GM23248 (cell line): ENCODE measurements at regions not wholly inside any gene's neighbourhood (a gene's known extent, or its start where the extent isn't known, plus 50 kb on each side); places are given as distances from the start of the nearest gene placed in this dataset.

ENCODE experiments used
- DNase-seq: peaks from one replicate; pipeline ENCODE4 v3.0.0-alpha.2; 2015
- H2AFZ ChIP-seq: fragments of 200-600 bp; sonication (generic); 2 replicates; pipeline ENCODE4 v1.6.1; 2016; ENCODE audit warnings: antibody characterized with exemption
- H3F3A ChIP-seq: fragments of 200-600 bp; sonication (generic); 2 replicates; pipeline ENCODE4 v1.6.1; 2016; ENCODE audit warnings: mild to moderate bottlenecking, antibody characterized with exemption, mixed run types; ENCODE audit not compliant: insufficient read depth
- H3K27ac ChIP-seq: fragments of 200-600 bp; sonication (generic); 2 replicates; pipeline ENCODE4 v1.5.1; 2016; ENCODE audit warnings: mild to moderate bottlenecking
- H3K27me3 ChIP-seq: fragments of 200-600 bp; sonication (generic); replicated peaks from 2 replicates; pipeline ENCODE4 v1.6.1; 2016; ENCODE audit warnings: mild to moderate bottlenecking; ENCODE audit not compliant: insufficient read depth
- H3K36me3 ChIP-seq: fragments of 200-600 bp; sonication (generic); 2 replicates; pipeline ENCODE4 v1.6.1; 2016; ENCODE audit warnings: low read depth, mild to moderate bottlenecking
- H3K4me1 ChIP-seq: fragments of 200-600 bp; sonication (generic); 2 replicates; pipeline ENCODE4 v1.6.1; 2016; ENCODE audit warnings: mild to moderate bottlenecking; ENCODE audit not compliant: insufficient read depth
- H3K4me2 ChIP-seq: fragments of 200-600 bp; sonication (generic); one replicate; pipeline ENCODE4 v1.6.1; 2016; ENCODE audit warnings: mild to moderate bottlenecking; ENCODE audit not compliant: unreplicated experiment
- H3K4me3 ChIP-seq: fragments of 200-600 bp; sonication (generic); 2 replicates; pipeline ENCODE4 v1.5.1; 2016; ENCODE audit warnings: mild to moderate bottlenecking
- H3K79me2 ChIP-seq: fragments of 200-600 bp; sonication (generic); 2 replicates; pipeline ENCODE4 v1.6.1; 2016; ENCODE audit warnings: mild to moderate bottlenecking; ENCODE audit not compliant: insufficient read depth
- H3K9ac ChIP-seq: fragments of 200-600 bp; sonication (generic); 2 replicates; pipeline ENCODE4 v1.6.1; 2016; ENCODE audit warnings: mild to moderate bottlenecking
- H3K9me2 ChIP-seq: fragments of 200-600 bp; sonication (generic); 2 replicates; pipeline ENCODE4 v1.6.1; 2016; ENCODE audit warnings: mixed run types, mild to moderate bottlenecking, moderate library complexity; ENCODE audit not compliant: insufficient read depth
- H3K9me3 ChIP-seq: fragments of 200-600 bp; sonication (generic); one replicate; pipeline ENCODE4 v1.6.1; 2017; ENCODE audit warnings: low read depth
- H4K20me1 ChIP-seq: fragments of 200-600 bp; sonication (generic); 2 replicates; pipeline ENCODE4 v1.6.0; 2016; ENCODE audit not compliant: insufficient read depth
- EZH2 ChIP-seq: fragments of 200-600 bp; sonication (generic); IDR thresholded peaks from 2 replicates; pipeline ENCODE4 v1.6.1; 2018; ENCODE audit warnings: antibody characterized with exemption, mild to moderate bottlenecking; ENCODE audit not compliant: insufficient read depth, poor library complexity, severe bottlenecking
- EZH2phosphoT487 ChIP-seq: fragments of 200-600 bp; sonication (generic); IDR thresholded peaks from 2 replicates; pipeline ENCODE4 v1.6.1; 2018; ENCODE audit warnings: antibody characterized with exemption, moderate library complexity, mild to moderate bottlenecking, low read depth; ENCODE audit not compliant: insufficient read depth
- WGBS, 2 experiments: methylation state at CpG; one replicate each; pipeline ENCODE4 v1.1.6; 2015 to 2017; ENCODE audit warnings: low lambda C conversion rate in 2 of 2, low coverage in 1 of 2; ENCODE audit errors: missing lambda C conversion rate in 2 of 2; 5-methylcytosine and 5-hydroxymethylcytosine counted together
- in situ Hi-C: fragments of 300-500 bp; cut with MboI; formaldehyde crosslinking; loops from 2 replicates; pipeline ENCODE4 v1.15.0; 2020

- H3K4me1 ChIP-seq = peaks cover 10% of the 10 kb centered on the region
- no peaks in the 10 kb centered on the region for H4K20me1 ChIP-seq
- no peak overlapping the region for H3K4me3 ChIP-seq
- no peaks in the 10 kb centered on the region for H3K36me3 ChIP-seq
- WGBS, 2 experiments = 0 to 36% methylated on average over 1 of the region's 1 CpG
- H3K4me2 ChIP-seq = no peak overlapping the region
- in situ Hi-C loops = no loop called here
- no peak overlapping the region for H3K9ac ChIP-seq
- no peaks in the 10 kb centered on the region for H3K9me2 ChIP-seq
- H2AFZ ChIP-seq = no peak overlapping the region
- no peaks in the 10 kb centered on the region for H3K9me3 ChIP-seq
- no peaks in the 10 kb centered on the region; the same call in 1 of the 2 replicates for H3F3A ChIP-seq
- no peaks in the 10 kb centered on the region for H3K27me3 ChIP-seq
- no peaks in the 10 kb centered on the region for H3K79me2 ChIP-seq
- DNase-seq = no peak
- TF ChIP-seq EZH2 = no peak
- TF ChIP-seq EZH2phosphoT487 = no peak
- H3K27ac ChIP-seq = no peak overlapping the region
These were observed 383.8 kb downstream of the TMEM232 start for GRCh38 chr5:110342683-110343082.

GRCh38 chr5:110343616-110344015, 382.9 kb downstream of the TMEM232 start:
- Histone ChIP-seq H3K9ac (no peak overlapping the region), H3K27me3 (no peaks in the 10 kb centered on the region), H3K79me2 (no peaks in the 10 kb centered on the region), H4K20me1 (no peaks in the 10 kb centered on the region), H3K9me2 (no peaks in the 10 kb centered on the region), H3K4me2 (no peak overlapping the region), H3K9me3 (no peaks in the 10 kb centered on the region), H3F3A (no peaks in the 10 kb centered on the region; the same call in 1 of the 2 replicates), H2AFZ (no peak overlapping the region), H3K4me1 (peaks cover 10% of the 10 kb centered on the region), H3K36me3 (no peaks in the 10 kb centered on the region), H3K27ac (no peak overlapping the region), H3K4me3 (no peak overlapping the region)
- 85 to 89% methylated on average over 1 of the region's 1 CpG for WGBS, 2 experiments
- TF ChIP-seq EZH2 (no peak), EZH2phosphoT487 (no peak)
- no peak for DNase-seq
- in situ Hi-C loops = no loop called here

GRCh38 chr5:110345623-110346022, 380.8 kb downstream of the TMEM232 start:
- in situ Hi-C loops = no loop called here
- no peak for DNase-seq
- H3K4me3 ChIP-seq = no peak overlapping the region

GRCh38 chr5:110346893-110347358, 379.5 kb downstream of the TMEM232 start:
- no peaks in the 10 kb centered on the region for H3K36me3 ChIP-seq
- no peak overlapping the region for H3K4me2 ChIP-seq
- H3K9ac ChIP-seq = no peak overlapping the region
- H3K4me3 ChIP-seq = no peak overlapping the region
- H3F3A ChIP-seq = no peaks in the 10 kb centered on the region
- H3K9me2 ChIP-seq = no peaks in the 10 kb centered on the region
- H3K9me3 ChIP-seq = no peaks in the 10 kb centered on the region
- no peaks in the 10 kb centered on the region for H3K27me3 ChIP-seq
- DNase-seq = no peak
- H4K20me1 ChIP-seq = no peaks in the 10 kb centered on the region
- TF ChIP-seq EZH2phosphoT487 (no peak), EZH2 (no peak)
- H2AFZ ChIP-seq = no peak overlapping the region
- in situ Hi-C loops = no loop called here
- no peaks in the 10 kb centered on the region for H3K79me2 ChIP-seq
- no peak overlapping the region for H3K27ac ChIP-seq
- peaks cover 7% of the 10 kb centered on the region; the same call in 1 of the 2 replicates for H3K4me1 ChIP-seq

More at GRCh38 chr5:110345623-110346022, 380.8 kb downstream of the TMEM232 start:
- Histone ChIP-seq H3K4me1 (peaks cover 8% of the 10 kb centered on the region), H3K9me3 (no peaks in the 10 kb centered on the region), H3K79me2 (no peaks in the 10 kb centered on the region), H3K9me2 (no peaks in the 10 kb centered on the region), H3F3A (no peaks in the 10 kb centered on the region; the same call in 1 of the 2 replicates), H3K4me2 (no peak overlapping the region), H4K20me1 (no peaks in the 10 kb centered on the region), H3K27me3 (no peaks in the 10 kb centered on the region), H3K9ac (no peak overlapping the region), H3K36me3 (no peaks in the 10 kb centered on the region), H3K27ac (no peak overlapping the region), H2AFZ (no peak overlapping the region)
- no peak for TF ChIP-seq EZH2
- no peak for TF ChIP-seq EZH2phosphoT487

- no peak overlapping the region for H2AFZ ChIP-seq
- H3K27me3 ChIP-seq = no peaks in the 10 kb centered on the region
- no peaks in the 10 kb centered on the region for H3K79me2 ChIP-seq
- no peaks in the 10 kb centered on the region for H3K9me2 ChIP-seq
- in situ Hi-C loops = no loop called here
- no peak overlapping the region for H3K4me3 ChIP-seq
- no peak overlapping the region for H3K4me2 ChIP-seq
- no peaks in the 10 kb centered on the region for H4K20me1 ChIP-seq
- no peak for DNase-seq
- H3K9me3 ChIP-seq = no peaks in the 10 kb centered on the region
- H3K9ac ChIP-seq = no peak overlapping the region
- no peak for TF ChIP-seq EZH2
- no peak for TF ChIP-seq EZH2phosphoT487
- no peaks in the 10 kb centered on the region for H3F3A ChIP-seq
- no peak overlapping the region for H3K27ac ChIP-seq
- H3K4me1 ChIP-seq = peaks cover 7% of the 10 kb centered on the region; the same call in 1 of the 2 replicates
- H3K36me3 ChIP-seq = no peaks in the 10 kb centered on the region
These were observed 378.7 kb downstream of the TMEM232 start for GRCh38 chr5:110347781-110348180.
